B cell (primary cell): ENCODE measurements at regions not wholly inside any gene's neighbourhood (a gene's known extent, or its start where the extent isn't known, plus 50 kb on each side); places are given as distances from the start of the nearest gene placed in this dataset.

Experiments used
- CTCF ChIP-seq: fragments of 200-600 bp; IDR thresholded peaks from one replicate; pipeline ENCODE4 v1.8.0; 2022; ENCODE audit warnings: antibody characterized with exemption, mild to moderate bottlenecking
- EZH2 ChIP-seq: IDR thresholded peaks from 2 replicates; pipeline ENCODE4 v1.6.1; 2012; ENCODE audit warnings: borderline replicate concordance, low read depth, mild to moderate bottlenecking, moderate library complexity, low read length; ENCODE audit not compliant: insufficient read depth, poor library complexity, severe bottlenecking

- TF ChIP-seq CTCF: no peak
- no peak for TF ChIP-seq EZH2
These were observed 92.3 kb downstream of the LITAF start for GRCh38 chr16:11494433-11494832.
